UCSD-AML1 (cell line): ENCODE measurements at regions not wholly inside any gene's neighbourhood (a gene's known extent, or its start where the extent isn't known, plus 50 kb on each side); places are given as distances from the start of the nearest gene placed in this dataset.
"Not testable (repeated sequence)": the region's sequence is repeated elsewhere in the genome, so short reads cannot be mapped to it uniquely, and the experiment has no call there.

Source experiments
- DNase-seq: peaks from one replicate; lab custom pipeline; 2025; ENCODE audit not compliant: unreplicated experiment; lab: John Stamatoyannopoulos, UW

DNA sequence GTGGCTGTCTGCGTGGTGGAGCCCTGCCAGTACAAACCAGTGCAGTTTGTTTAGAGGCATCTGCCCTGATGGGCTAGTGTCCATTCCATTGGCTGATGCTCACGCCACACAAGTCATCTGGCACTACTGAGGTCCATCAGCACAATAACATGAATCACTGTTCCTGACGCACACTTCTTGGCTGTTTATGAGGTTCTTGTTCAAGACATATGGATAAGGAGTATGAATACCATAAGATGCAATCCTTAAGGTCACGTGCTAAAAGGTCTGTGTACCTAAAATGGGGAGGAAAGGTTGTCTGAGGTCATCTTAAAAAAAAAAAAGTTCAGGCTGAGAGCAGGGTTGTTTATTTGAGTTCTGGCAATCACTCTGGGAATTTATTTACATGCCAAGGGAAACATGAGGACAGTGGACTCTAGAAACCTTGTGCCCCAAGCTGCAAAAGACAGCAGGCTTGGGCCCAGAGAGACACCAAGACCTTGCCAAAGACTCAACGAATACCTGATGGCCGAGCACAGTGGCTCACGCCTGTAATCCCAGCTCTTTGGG, 54.1 kb upstream of the SHLD1 start:
- no peak for DNase-seq

DNA sequence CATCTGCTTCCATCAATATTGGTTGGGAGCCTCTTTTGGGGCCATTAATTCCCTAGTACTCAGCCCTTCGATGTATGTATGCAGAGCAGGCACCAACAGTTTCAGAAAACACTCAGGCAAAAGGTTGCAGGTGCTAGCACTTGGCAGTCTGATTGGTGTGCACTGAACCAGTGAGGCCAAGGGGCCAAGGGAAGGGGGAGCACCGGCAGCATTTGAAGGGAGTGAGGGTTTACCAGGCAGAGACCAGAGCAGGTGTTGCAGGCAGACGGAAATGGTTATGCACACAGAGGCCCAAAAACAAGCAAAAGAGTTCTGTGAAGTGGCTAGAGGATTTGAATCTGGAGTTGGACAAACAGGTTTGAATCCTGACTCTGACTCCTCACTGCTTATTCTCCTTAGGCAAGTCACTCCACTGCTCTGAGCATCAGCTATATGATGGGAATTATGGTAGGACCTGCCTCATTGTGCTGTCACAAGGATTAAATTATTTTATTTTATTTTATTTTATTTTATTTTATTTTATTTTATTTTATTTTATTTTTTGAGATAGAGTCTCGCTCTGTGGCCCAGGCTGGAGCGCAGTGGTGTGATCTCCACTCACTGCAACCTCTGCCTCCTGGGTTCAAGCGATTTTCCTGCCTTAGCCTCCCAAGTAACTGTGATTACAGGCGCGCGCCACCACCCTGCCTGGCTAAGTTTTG, 58.1 kb upstream of the SHLD1 start:
- no peak for DNase-seq

DNA sequence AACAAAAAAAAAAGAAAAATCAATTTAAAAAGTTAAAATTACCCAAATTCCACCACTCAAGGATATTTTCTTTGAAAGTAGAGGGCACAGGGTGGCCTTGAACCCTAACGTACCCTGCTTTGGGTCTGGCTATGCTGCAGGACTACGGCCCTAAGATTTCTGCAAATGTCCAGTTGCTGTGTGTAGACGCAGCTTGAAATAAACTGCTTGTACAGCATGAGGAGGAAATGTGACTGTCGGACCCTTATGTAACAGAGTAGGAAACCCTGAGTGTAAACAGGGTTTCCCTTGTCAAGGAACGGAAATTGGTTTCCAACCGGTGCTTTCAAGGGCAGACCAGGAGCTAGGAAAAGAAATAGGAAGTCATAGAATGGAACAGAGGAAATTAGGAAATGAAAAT, 60.7 kb upstream of the SHLD1 start:
- no peak for DNase-seq

DNA sequence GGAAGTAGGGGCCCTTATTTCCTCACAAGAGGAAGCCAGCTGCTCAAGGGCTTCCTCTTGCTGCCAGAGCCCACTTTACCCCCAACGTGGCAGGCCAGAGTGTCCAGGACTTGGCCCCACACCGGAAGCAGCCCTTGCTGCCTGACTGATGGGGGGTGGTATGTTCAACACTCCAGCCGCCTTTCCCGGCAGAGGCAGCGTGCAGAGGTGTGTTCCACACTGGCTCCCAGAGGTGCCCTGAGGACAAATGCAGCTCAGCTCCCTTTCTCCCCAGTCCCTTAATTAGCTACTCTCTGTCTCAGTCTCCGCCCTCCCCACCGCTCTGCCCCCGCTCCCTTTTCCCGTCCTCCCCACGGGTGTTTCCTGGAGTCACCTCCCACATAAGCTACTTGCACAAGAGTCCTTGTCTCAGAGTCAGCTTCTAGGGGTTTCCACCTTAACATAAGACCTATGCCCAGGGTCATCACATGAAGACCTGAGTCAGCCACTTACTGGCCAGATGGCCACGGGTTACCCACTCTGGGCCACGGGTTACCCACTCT, 61.7 kb upstream of the SHLD1 start:
- DNase-seq, result peak; percentile 83

DNA sequence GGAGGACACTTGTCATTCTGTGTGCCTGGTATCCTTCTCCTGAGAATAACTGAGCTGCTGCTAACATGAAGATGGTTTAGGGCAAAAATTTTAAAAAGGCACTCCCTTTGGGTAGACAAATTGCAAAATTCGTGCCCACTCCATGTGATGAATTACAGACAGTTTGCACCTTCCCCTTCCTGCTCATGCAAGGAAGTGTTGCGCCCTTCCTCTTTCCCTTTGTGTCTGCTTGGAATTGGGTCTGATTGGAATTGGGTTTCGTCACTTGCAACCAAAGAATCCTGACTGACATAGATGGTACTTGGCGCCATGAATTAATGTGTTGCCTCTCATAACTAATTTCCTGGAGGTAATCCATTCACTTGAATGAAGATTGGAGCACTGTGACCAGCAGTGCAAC, 62.3 kb upstream of the SHLD1 start:
- no peak for DNase-seq

DNA sequence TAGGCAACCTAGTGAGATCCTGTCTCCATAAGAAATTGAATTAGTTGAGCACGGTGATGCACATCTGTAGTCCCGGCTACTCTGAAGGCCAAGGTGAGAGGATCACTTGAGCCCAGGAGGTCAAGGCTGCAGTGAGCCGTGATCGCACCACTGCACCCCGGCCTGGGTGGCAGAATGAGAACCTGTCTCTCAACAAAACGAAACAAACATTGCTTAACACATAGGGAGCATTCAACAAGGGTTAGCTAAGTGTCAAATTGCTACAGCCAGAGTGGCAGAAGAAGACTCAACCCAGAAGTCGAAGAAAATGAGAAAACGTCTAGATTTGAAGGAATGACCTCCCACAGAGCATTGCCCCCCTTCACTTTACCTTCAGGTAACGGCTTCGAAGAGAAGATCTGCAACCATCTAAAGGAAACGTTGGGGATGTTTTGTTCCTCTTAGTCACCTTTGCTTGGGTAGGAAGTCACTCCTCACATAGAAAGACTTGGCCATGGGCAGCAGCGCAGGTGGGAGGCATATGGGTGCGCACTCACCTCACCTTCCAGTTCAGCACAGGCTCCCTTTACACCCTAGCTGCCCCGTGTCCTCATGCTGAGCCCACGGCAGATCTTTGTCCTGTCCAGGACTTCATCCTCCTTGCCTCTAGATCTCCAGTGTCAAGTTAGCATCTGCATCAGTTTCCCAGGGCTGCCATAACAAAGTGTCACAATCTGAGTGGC, 63.7 kb upstream of the SHLD1 start:
- no peak for DNase-seq

DNA sequence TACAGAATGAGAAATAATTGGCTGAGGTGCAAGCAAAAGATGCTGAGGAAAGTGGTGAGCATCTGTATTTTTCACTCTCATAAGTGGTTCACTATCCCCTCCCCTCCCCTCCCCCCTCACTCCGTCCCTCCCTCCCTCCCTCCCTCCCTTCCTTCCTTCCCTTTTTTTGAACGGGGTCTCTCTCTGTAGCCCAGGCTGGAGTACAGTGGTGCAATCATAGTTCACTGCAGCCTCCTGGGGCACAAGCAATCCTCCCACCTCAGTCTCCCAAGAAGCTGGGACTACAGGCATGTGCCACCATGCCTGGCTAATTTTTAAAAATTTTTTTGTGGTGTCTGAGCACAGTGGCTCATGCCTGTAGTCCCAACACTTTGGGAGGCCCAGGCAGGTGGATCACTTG, 67.6 kb upstream of the SHLD1 start:
- DNase-seq, result not testable (repeated sequence)

DNA sequence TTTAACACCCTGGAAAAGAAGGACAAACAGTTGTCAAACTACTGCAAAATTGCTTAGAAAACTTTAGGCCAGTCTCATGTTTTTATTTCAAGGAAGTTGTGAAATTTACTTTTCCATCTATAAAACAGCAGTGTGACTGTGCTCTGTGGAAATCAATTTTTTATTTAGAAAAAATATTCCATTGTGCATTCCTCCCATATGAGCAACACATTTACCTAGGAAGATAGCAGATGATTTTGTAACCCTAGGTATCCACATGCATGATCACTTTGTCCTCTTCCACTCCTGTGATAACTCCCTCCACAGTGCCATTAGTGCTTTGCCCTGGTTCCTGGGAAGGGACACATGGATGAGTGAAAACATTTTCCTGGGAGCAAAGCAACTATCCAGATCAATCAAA, 69.4 kb upstream of the GPCPD1 start:
- no peak for DNase-seq

DNA sequence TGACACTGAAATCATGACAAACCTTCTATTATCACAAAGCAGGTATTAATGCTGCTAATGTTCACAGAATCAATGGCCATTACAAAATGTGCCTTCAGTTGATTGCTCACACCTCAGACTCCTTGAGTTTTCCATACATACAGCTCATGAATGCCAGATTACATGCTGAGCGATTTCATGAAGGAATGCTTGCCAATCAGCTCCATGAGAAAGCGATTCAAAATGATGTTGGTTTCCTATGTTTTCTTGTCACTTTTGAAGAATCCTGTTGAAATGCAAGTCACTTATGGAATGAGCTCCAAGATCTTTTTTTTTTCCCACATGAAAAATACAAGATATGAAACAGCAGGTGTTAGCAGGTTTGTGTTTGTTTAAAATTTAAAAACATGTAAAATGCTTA, 68.0 kb upstream of the GPCPD1 start:
- no peak for DNase-seq

DNA sequence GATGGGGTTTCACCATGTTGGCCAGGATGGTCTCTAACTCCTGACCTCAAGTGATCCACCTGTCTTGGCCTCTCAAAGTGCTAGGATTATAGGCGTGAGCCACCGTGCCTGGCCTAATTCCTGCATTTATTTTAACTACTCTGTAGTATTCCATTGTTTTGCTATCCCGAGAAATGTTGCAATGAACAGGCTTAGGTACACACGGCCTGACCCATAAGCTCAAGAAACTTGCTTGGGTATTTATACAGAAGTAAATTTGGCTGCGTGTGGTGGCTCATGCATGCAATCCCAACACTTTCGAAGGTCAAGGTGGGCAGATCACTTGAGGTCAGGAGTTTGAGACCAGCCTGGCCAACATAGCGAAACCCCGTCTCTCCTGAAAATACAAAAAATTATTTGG, 67.1 kb upstream of the GPCPD1 start:
- not testable (repeated sequence) for DNase-seq

DNA sequence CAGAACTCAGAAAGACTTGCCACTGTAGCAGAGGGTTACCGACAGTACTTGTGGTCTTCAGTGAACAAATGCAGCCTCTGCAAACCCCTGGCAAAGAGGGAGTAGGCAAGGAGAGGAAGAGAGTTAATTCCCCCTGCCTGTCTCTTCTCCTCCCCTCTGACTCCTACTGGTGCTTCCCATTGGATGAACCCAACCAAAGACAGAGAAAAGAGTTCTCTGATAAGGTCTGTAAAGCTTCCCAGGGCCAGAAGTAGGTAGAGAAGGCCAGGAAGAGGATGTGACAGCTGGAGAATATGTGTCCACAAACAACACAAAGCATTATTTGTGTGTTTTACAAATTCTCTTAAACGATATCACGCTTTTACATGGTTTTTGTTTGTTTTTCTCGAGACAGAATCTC, 66.6 kb upstream of the GPCPD1 start:
- DNase-seq, result no peak

DNA sequence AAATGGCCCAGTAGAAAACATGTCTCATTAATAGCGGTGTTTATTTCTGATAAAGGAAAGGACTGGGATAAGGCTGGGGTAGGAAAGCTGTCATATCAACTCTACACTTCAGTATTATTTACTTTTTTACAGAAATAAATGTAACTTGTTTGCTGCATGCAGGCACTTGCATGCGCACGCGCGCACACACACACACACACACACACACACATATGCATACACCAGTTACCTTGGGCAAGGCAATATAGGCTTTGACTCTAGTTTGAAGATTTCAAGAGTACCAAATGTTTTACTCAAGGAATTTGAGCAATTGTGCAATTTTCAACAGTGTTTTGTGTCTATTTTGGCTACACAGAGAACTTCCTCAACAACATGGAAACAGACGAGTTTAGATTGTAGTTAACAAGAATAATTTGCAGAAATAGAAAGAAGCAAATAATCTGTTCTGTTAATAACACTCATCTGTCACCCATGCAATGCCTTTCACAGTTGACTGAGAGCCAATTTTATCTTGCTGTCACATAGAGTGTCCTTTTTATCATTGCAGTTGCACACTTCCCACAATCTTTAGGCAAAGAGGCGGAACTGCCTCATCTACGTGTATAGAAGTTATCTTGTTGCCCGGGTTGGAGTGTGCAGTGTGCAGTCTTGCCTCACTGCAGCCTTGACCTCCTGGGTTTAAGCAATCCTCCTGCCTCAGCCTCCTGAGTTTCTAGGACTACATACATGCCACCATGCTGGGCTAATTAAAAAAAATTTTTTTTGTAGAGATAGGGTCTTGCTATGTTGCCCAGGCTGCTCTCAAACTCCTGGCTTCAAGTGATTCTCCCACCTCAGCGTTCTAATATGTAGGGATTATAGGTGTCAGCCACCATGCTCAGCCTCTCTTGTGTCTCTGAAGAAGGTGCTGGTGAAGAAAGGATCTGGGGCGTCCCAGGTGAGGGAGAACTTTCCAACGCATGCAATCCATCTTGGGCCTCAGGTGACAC, 64.6 kb upstream of the GPCPD1 start:
- DNase-seq, result peak; percentile 23

DNA sequence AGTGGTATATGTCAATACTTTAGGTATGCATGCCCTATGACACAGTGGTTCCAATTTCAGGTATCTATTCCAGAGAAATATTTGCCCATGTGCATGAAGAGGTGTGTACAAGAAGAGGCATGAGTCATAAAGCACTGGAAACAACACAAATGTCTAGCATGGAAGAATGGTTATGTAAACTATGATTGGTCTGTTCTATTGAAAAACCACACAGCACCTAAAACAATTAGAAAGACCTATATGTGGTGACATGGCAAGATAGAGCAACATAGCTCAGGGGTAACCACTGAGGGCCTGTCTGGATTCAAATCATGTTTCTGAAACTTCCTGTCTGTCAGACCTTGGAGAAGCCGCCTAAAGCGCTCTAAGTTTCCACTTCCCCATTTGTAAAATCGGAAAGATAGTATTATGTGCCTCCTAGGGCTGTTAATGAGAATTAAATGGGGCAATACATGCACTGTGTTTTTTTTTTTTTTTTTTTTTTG, 63.4 kb upstream of the GPCPD1 start:
- peak; percentile 28 for DNase-seq

DNA sequence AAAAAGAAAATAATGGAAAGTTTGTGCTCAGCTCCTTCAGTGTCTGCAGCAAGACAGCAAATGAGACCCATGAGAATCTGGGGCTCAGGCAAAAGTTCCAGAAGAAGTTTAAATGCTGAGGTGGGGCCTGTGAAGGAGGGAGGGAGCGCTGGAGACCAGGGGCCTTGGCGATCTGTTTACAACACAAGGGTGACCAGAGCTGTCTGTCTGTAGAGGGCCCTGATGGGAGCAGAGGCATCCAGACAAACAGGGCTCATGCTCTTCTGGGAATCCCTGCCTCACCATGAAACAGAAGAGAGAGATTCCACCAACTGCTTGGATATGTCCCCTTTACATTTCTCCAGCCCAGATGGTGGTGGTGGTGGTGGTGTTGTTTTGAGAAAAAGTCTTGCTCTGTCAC, 60.1 kb upstream of the GPCPD1 start:
- no peak for DNase-seq

DNA sequence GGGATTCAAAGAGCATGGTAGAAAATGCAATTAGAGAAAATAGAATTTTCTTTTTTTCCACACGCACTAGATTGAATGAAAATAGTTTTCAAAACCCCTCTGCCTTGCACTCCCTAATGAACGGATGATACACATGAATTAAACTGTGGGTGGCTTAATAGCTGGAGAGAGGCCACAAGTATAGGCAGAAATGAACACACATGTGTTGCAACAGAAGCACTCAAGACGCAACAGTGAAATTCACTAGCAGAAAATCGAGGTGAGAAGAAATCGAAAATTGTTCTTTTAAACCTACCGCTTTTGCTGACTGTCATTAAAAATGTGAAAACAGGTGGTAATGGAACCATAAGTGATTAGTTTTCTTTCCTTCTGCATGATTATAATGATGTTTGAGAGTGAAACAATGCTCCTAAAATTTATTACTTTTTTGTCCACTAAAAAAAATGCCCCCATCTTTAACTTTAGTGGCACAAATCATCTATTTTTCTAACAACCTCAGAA, 59.3 kb upstream of the GPCPD1 start:
- no peak for DNase-seq

DNA sequence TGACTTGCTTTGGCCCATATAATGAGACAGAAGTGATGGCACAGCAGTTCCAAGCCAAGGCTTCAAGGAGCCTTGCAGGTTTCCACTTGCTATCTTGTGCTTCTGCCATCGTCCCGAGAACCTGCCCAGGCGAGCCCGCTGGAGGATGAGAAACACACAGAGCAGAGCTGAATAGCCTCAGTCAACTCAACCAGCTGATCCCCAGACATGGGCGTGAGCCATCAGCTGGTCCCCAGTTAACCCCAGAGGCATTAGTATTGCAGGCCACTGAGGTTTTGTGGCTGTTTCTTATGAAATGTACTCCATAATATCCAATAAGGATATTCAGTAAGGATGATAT, 57.7 kb upstream of the GPCPD1 start:
- DNase-seq, result no peak

DNA sequence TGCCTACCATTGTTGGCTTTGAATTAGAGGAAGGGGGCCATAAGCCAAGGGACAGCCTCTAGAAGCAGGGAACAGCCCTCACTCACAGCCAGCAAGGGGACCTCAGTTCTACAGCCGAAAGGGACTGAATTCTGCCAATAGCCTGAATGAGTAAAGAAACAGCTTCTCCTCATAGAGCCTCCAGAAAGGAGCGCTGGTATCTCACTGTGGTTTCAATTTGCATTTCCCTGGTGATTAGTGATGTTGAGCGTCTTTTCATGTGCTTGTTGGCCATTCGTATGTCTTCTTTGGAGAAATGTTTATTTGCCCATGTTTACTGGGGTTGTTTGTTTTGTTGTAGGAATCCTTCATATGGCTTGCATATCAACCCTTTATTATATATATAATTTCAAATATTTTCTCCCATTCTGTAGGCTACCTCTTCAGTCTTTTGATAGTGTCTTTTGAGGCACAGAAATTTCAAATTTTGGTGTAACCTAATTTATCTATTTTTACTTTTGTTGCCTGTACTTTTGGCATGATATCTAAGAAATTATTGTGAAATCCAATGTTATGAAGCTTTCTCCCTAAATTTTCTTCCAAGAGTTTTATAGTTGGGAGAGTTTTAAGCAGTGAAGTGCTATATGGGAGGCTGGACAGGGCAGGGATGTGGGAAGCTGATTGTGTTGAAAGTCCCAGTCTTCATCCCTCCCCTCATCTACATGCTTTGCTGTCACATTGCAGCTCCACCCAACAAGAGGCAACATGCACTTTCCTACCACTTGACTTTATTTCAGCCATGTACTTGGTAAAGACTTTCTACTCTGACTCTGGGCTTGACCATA, 57.1 kb upstream of the GPCPD1 start:
- DNase-seq, result no peak

DNA sequence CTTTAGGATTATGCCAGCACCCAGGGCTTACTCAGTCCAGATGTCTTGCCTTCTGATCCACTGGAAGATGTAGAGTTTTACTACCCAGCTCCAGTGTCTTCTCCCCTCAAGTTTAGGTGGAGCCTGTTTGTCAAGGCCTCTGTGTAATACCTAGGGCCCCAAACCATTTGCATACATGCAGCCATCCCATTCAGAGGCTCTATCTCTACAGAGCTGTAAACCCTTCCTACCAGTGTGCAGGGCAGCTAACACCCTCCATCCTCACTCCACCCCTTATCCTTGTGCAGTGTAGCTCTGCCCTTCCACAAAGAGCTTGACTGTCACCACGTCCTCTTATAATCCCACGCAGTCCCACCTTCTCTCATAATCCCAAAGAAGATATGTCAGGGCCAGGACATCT, 54.6 kb upstream of the GPCPD1 start:
- DNase-seq, result no peak

DNA sequence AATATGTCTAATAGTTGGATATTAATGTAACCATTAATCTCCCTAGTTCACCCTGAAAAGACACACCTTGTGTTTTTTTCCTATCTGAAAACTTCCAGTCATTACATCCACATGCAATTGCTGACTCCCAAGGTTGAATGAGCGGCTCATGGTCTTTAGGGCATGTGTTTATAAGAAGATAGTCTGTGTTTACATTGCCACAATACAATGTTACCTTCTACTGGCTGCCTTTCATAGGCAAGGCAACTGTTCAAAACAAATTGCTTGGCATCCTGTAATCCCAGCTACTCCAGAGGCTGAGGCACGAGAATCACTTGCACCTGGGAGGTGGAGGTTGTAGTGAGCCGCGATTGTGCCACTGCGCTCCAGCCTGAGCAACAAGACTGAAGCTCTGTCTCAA, 52.6 kb upstream of the GPCPD1 start:
- DNase-seq, result no peak

DNA sequence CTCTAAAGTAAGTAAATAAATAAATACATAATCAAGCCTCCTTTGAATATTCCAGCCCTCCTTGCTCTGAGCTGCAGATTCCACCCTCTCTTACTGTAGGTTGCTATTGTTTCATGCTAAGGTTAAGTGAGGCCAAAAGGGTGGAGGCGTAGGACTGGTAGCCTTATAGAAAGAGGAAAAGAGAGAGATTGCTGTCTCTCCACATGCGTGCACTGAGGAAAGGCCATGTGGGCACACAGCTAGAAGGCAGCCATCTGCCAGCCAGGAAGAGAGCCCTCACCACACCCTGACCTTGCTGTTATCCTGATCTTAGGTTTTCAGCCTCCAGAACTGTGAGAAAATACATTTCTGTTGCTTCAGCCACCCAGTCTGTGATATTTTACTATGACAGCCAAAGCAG, 52.0 kb upstream of the GPCPD1 start:
- peak; percentile 37 for DNase-seq
